GM13976 (cell line): ENCODE measurements at regions not wholly inside any gene's neighbourhood (a gene's known extent, or its start where the extent isn't known, plus 50 kb on each side); places are given as distances from the start of the nearest gene placed in this dataset.

Experiments used
- DNase-seq: peaks from one replicate; pipeline ENCODE4 v3.0.0; 2012; ENCODE audit warnings: low spot score
- CTCF ChIP-seq: IDR thresholded peaks from 2 replicates; pipeline ENCODE4 v1.5.1; 2012; ENCODE audit warnings: borderline replicate concordance, mild to moderate bottlenecking; ENCODE audit not compliant: insufficient read depth; ENCODE audit errors: extremely low read depth, missing control alignments, control extremely low read depth
- in situ Hi-C: fragments of 300-500 bp; cut with MboI; formaldehyde crosslinking; loops from one replicate; pipeline ENCODE4 v1.12.0; 2022; ENCODE audit warnings: low sequenced_read_pairs, mixed read lengths, inconsistent platforms; ENCODE audit not compliant: unreplicated experiment

- in situ Hi-C loops: no loop called here
- no peak for DNase-seq
- TF ChIP-seq CTCF: no peak
These were observed 300.0 kb upstream of the MAN1A1 start for GRCh38 chr6:119649531-119649930.

DNA sequence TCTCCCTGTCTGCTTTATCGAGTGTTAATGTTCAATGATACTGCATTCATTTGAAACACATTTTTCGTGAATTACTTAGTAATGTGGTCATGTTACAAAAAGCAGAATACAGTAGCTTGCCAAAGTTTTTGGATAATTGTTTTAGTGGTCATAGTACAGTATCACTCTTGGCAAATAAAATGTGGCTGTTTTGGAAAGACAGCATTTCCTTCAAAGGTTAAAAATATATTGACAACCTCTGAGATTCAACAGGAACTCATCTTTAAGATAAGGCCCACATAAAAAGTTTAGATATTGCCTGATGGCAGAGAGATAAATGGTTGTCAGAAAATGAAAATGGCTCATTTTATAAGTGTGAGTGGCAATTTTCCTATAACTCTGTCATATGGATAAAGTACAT, 297.7 kb upstream of the MAN1A1 start:
- TF ChIP-seq CTCF: no peak
- in situ Hi-C loops: no loop called here
- no peak for DNase-seq

GRCh38 chr6:119643876-119644275, 294.3 kb upstream of the MAN1A1 start:
- in situ Hi-C loops: no loop called here
- TF ChIP-seq CTCF: no peak
- DNase-seq: no peak

GRCh38 chr6:119637768-119638167, 288.2 kb upstream of the MAN1A1 start:
- DNase-seq: peak; percentile 14
- in situ Hi-C loops: no loop called here
- no peak for TF ChIP-seq CTCF

DNA sequence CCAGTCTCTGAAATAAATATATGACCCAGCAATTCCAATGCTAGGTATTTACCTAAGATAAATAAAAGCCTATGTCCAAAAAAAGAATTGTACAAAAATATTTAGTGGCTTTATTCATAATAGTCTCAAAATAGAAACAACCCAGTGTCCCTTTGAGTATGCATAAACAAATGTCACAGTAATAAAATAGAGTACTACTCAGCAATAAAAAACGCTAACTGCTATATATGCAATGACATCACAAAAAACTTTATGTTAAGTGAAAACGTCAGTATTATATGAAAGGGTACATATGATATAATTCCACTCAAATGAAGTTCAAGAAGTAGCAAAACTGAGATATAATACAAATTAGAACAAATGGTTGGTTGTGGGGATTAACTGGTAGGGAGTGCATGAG, 286.5 kb upstream of the MAN1A1 start:
- in situ Hi-C loops: no loop called here
- DNase-seq: no peak
- TF ChIP-seq CTCF: no peak

GRCh38 chr6:119633461-119633860, 283.9 kb upstream of the MAN1A1 start:
- in situ Hi-C loops: no loop called here
- no peak for TF ChIP-seq CTCF
- DNase-seq: no peak
